Ovary (tissue), 7 donors: ENCODE measurements at regions not wholly inside any gene's neighbourhood (a gene's known extent, or its start where the extent isn't known, plus 50 kb on each side); places are given as distances from the start of the nearest gene placed in this dataset.

Experiments
- DNase-seq, 5 donors: peaks; one replicate each; pipeline ENCODE4 v3.0.0-alpha.2; 2019 to 2020
- H3K27ac ChIP-seq, 2 donors: fragments of 200-600 bp; one replicate each; pipeline versions ENCODE4 v1.5.1 to v1.8.0; 2019 to 2022
- H3K27me3 ChIP-seq: fragments of 200-600 bp; one replicate; pipeline ENCODE4 v1.8.0; 2022
- H3K36me3 ChIP-seq: fragments of 200-600 bp; sonication (generic); one replicate; pipeline ENCODE4 v1.5.1; 2019
- H3K4me1 ChIP-seq: one replicate; pipeline ENCODE4 v1.8.1; 2013; ENCODE audit warnings: mild to moderate bottlenecking, moderate library complexity; ENCODE audit not compliant: insufficient read depth
- H3K4me3 ChIP-seq: fragments of 200-600 bp; sonication (generic); one replicate; pipeline ENCODE4 v1.5.1; 2017
- H3K9me3 ChIP-seq, 2 donors: fragments of 200-600 bp in 1 of 2; sonication (generic) in 1 of 2; one replicate each; pipeline versions ENCODE4 v1.5.1 to v1.8.1; 2013 to 2019; ENCODE audit warnings: mild to moderate bottlenecking in 1 of 2, moderate library complexity in 1 of 2
- EP300 ChIP-seq: sonication (generic); formaldehyde crosslinking; IDR thresholded peaks from one replicate; pipeline ENCODE4 v1.6.1; 2017; ENCODE audit warnings: antibody characterized with exemption
- POLR2A ChIP-seq: fragments of 450-650 bp; IDR thresholded peaks from one replicate; pipeline ENCODE4 v1.6.1; 2017; ENCODE audit warnings: antibody characterized with exemption, mild to moderate bottlenecking, moderate library complexity
- WGBS, 3 donors: extraction: QIAGEN DNeasy Blood & Tissue Kit in 1 of 3; methylation state at CpG; one replicate each; pipeline versions ENCODE4 v1.1.5 to v1.1.7; 2013 to 2017; 5-methylcytosine and 5-hydroxymethylcytosine counted together
- intact Hi-C, 4 donors: fragments of 100-400 bp; cut with DNase I; formaldehyde crosslinking; loops; one replicate each; pipeline versions ENCODE4 v1.11.0 to v1.15.1; 2022 to 2023
- TF ChIP-seq, protein P1 (sequence below), 3 donors: fragments of 450-650 bp in 2 of 3; fragments of 200-600 bp in 1 of 3; IDR thresholded peaks; one replicate each; pipeline versions ENCODE4 v1.5.1 to v1.8.0; 2016 to 2022; ENCODE audit warnings: antibody characterized with exemption in 3 of 3, mild to moderate bottlenecking in 1 of 3
- donor health status: DM: no; HTN: no; CAD: no; lungs with moderate emphysema.
- donor health status: DM: no; HTN: no; CAD: no.
- donor health status: Bipolar disorder and iron deficiency.
- donor health status: DM: no; HTN: no; CAD: no.
- donor health status: DM: yes; HTN: yes; CAD: no.

DNA sequence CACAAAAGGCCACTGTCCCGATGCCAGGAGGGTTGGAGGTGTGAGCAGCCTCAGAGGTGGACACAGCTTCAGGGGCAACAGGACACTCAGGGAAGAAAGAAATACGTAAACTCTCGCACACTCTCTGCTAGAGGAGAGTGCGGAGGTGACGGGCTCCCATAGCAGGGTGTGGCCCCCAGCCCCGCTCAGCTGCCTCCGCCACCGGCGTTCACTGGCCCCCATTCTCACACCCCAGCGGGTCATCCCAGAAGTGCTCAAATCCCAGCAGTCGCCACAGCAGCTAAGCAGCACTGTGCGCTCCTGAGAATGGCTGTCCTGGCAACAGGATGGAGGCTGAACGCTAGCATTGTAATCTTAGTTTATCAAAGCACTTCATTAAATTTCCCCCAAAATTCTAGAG is 315.6 kb upstream of the SALL3 start:
- no peak for TF ChIP-seq EP300
- TF ChIP-seq POLR2A: no peak
- TF ChIP-seq, protein P1, sequence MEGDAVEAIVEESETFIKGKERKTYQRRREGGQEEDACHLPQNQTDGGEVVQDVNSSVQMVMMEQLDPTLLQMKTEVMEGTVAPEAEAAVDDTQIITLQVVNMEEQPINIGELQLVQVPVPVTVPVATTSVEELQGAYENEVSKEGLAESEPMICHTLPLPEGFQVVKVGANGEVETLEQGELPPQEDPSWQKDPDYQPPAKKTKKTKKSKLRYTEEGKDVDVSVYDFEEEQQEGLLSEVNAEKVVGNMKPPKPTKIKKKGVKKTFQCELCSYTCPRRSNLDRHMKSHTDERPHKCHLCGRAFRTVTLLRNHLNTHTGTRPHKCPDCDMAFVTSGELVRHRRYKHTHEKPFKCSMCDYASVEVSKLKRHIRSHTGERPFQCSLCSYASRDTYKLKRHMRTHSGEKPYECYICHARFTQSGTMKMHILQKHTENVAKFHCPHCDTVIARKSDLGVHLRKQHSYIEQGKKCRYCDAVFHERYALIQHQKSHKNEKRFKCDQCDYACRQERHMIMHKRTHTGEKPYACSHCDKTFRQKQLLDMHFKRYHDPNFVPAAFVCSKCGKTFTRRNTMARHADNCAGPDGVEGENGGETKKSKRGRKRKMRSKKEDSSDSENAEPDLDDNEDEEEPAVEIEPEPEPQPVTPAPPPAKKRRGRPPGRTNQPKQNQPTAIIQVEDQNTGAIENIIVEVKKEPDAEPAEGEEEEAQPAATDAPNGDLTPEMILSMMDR (IDR thresholded peaks at IDR 0.05): no peak
- no peak for DNase-seq
- 78 to 85% (median 78%) methylated on average over 13 of the region's 13 CpGs for WGBS, 3 donors
- Histone ChIP-seq H3K4me1 (no peaks in the 10 kb centered on the region), H3K9me3 (no peaks in the 10 kb centered on the region), H3K27me3 (no peaks in the 10 kb centered on the region), H3K4me3 (no peak overlapping the region), H3K36me3 (no peaks in the 10 kb centered on the region), H3K27ac (no peak overlapping the region)
- intact Hi-C loops: no loop called here

DNA sequence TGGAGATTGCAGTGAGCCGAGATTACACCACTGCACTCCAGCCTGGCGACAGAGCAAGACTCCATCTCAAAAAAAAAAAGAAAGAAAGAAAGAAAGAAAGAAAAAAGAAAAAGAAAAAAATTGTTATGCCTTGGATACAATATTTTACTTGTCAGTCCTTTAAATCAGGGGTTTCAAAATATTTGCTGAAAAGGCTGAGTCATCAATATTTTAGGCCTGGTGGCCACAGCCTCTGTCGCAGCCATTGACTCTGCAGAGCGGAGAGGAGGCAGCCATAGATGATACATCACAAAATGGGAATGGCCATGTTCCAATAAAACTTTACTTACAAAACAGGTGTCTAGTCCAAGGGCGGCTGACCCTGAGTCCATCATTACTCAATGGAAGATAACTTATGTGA is 314.8 kb upstream of the SALL3 start:
- DNase-seq: no peak
- Histone ChIP-seq H3K27me3 (no peaks in the 10 kb centered on the region), H3K36me3 (no peaks in the 10 kb centered on the region), H3K9me3 (no peaks in the 10 kb centered on the region), H3K4me1 (no peaks in the 10 kb centered on the region), H3K4me3 (no peak overlapping the region), H3K27ac (no peak overlapping the region)
- WGBS, 3 donors: 84 to 93% (median 90%) methylated on average over 5 of the region's 5 CpGs
- intact Hi-C loops: no loop called here
- TF ChIP-seq, protein P1 (IDR thresholded peaks at IDR 0.05): no peak
- TF ChIP-seq POLR2A (no peak), EP300 (no peak)

DNA sequence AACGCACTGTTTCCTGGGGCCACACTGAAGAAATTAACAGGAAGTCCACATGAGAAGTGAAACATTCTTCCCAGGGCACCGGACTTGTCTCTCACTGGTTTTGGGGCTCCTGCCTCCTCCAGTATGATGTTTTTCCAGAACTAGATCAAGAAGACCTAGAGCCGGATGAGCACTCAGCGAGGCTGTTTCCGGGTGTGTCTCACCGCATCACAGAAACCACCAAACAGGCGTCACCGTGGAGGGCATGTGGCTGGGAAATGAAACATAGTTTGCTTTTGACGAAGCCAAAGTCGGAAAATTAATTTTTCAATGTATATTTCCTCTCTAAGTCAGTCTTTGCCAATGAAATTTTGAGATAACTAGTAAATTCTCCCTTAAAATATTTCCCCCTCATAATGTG is 314.0 kb upstream of the SALL3 start:
- Histone ChIP-seq H3K9me3 (no peaks in the 10 kb centered on the region), H3K36me3 (no peaks in the 10 kb centered on the region), H3K27ac (no peak overlapping the region), H3K4me3 (no peak overlapping the region), H3K27me3 (no peaks in the 10 kb centered on the region), H3K4me1 (no peaks in the 10 kb centered on the region)
- WGBS, 3 donors: 86 to 95% (median 92%) methylated on average over 10 of the region's 10 CpGs
- intact Hi-C loops: no loop called here
- TF ChIP-seq EP300: no peak
- TF ChIP-seq, protein P1 (IDR thresholded peaks at IDR 0.05): no peak
- no peak for TF ChIP-seq POLR2A
- DNase-seq: no peak

DNA sequence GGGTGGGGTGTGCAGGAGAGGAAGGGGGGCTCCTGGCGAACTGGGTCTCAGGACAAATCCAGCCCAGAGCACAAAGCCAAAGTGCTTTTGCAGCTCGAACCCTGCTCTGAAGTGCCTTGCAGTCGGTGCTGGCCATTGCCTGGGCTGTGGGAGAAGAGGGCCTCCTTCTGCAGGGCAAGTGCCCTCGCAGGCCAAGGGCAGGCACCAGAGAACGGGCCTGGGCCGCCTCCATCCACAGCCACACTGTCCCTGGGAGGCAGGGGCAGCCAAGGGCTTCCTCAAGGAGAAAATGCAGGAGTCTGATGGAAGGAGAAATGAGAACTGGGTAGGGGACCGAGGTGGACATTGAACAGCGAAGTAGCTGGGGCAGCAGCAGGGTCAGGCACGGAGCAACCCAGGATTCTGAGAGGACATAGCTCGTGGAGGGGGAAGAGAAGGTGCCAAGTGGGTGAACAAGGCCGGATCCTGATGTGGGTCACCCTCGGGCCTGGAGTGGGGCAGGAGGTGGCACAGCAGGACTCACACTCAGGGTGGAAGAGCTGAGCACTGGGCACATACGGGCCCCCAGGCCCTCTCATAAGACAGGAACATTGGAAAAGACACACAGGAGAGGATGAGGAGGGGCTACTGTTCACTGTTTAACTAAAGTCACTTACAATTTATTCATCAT is 312.8 kb upstream of the SALL3 start:
- Histone ChIP-seq H3K27ac (no peak overlapping the region), H3K27me3 (no peaks in the 10 kb centered on the region), H3K9me3 (no peaks in the 10 kb centered on the region), H3K4me1 (no peaks in the 10 kb centered on the region), H3K36me3 (no peaks in the 10 kb centered on the region), H3K4me3 (no peak overlapping the region)
- TF ChIP-seq, protein P1 (IDR thresholded peaks at IDR 0.05): no peak
- TF ChIP-seq POLR2A: no peak
- no peak for TF ChIP-seq EP300
- DNase-seq: no peak
- WGBS, 3 donors: 77 to 87% (median 81%) methylated on average over 13 of the region's 13 CpGs
- intact Hi-C loops: no loop called here
